Dendritic cell treated with granulocyte-macrophage colony-stimulating factor and Interleukin-4, amounts not matched to agents 40 ng/mL and 50 ng/mL, for 4 days (primary cell): ENCODE measurements at regions not wholly inside any gene's neighbourhood (a gene's known extent, or its start where the extent isn't known, plus 50 kb on each side); places are given as distances from the start of the nearest gene placed in this dataset.
"Not testable (repeated sequence)": the region's sequence is repeated elsewhere in the genome, so short reads cannot be mapped to it uniquely, and the experiment has no call there.

Experiments
- H3K27ac Mint-ChIP-seq: one replicate; pipeline ENCODE4 v1.8.0; 2022; ENCODE audit warnings: mild to moderate bottlenecking, mixed read lengths
- H3K27me3 Mint-ChIP-seq: one replicate; pipeline ENCODE4 v1.8.0; 2022; ENCODE audit warnings: mild to moderate bottlenecking, mixed read lengths
- H3K36me3 Mint-ChIP-seq: one replicate; pipeline ENCODE4 v1.8.0; 2022; ENCODE audit warnings: low read depth, mixed read lengths
- H3K4me1 Mint-ChIP-seq: one replicate; pipeline ENCODE4 v1.8.0; 2022; ENCODE audit warnings: low read depth, mixed read lengths
- H3K4me3 Mint-ChIP-seq: one replicate; pipeline ENCODE4 v1.8.0; 2022; ENCODE audit warnings: mild to moderate bottlenecking, moderate library complexity, mixed read lengths
- H3K9me3 Mint-ChIP-seq: one replicate; pipeline ENCODE4 v1.8.0; 2022; ENCODE audit warnings: mixed read lengths
- intact Hi-C: fragments of 100-400 bp; cut with micrococcal nuclease; formaldehyde crosslinking; loops from one replicate; pipeline ENCODE4 v1.15.0; 2022

DNA sequence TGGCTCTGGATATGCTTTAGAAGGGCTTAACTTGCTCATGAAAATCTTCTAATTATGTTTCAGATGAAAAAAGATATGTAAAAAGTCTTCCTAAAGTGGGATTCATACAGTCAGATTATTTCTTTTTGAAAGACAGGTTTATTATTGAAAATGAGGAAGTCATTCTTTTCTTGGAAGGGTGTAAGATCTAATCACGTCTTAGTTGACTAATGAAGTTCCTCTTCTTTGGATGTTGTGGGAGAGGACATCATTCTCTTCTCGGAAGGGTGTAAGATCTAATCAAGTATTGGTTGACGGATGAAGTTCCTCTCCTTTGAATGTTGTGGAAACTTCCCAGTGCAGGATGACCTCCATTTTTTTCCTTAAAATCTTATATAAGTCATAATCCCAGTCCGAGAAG is 74.9 kb downstream of the ALG10 start:
- Mint-ChIP-seq H3K4me1 (no peaks in the 10 kb centered on the region), H3K9me3 (peaks cover 8% of the 10 kb centered on the region), H3K27me3 (peaks cover 3% of the 10 kb centered on the region), H3K4me3 (no peak overlapping the region), H3K27ac (no peak overlapping the region), H3K36me3 (no peaks in the 10 kb centered on the region)
- intact Hi-C loops, result no loop called here

DNA sequence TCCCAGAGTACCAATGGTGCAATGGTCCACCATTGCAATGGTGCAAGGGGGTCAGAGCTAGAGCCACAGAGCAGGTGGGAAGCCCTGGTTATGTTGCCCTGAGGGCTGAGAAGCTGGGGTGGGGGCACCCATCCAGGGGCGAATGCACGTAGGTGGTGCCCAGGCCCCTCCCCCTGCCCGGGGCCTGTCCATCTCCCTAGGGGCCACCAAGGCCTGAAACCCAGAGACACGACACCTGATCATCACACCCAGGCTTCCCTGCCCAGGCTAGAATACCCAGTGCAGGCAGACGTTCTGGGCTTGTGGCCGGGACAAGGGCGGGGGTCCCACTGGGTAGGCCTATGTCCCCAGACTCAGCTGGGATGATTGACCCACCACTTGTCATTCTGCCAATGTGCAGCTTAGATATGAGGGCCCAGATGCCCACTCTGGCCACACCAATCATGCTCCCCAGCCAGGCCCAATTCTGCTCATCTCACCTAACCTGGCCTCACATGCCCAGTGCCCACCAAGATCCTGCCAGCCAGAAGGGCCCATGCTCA is 83.2 kb downstream of the ALG10 start:
- intact Hi-C loops, result no loop called here
- H3K4me1 Mint-ChIP-seq, result no peaks in the 10 kb centered on the region
- no peak overlapping the region for H3K27ac Mint-ChIP-seq
- H3K4me3 Mint-ChIP-seq, result no peak overlapping the region
- H3K27me3 Mint-ChIP-seq, result peaks cover 47% of the 10 kb centered on the region
- no peaks in the 10 kb centered on the region for H3K36me3 Mint-ChIP-seq
- no peaks in the 10 kb centered on the region for H3K9me3 Mint-ChIP-seq

DNA sequence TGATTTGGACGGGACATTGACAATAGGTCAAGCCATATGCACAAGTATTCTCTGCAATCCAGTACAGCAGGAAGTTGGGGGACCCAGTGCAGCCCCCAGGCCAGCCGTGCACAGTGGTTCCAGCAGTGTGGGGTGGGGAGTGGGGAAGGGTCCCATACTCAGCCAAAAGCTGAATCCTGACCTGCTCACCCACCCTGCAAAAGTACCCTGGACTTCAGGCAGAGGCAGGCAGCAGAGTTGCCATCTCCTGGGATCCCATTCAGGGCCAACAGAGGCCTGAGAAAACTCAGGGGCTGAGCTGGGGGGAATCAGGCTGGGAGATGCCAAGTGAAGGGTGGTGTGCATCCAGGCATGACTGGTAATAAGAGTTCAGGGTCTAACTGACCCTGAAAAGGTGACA is 83.9 kb downstream of the ALG10 start:
- Mint-ChIP-seq H3K4me3 (no peak overlapping the region), H3K9me3 (no peaks in the 10 kb centered on the region), H3K27ac (no peak overlapping the region), H3K27me3 (peaks cover 49% of the 10 kb centered on the region), H3K36me3 (no peaks in the 10 kb centered on the region), H3K4me1 (no peaks in the 10 kb centered on the region)
- intact Hi-C loops, result no loop called here

DNA sequence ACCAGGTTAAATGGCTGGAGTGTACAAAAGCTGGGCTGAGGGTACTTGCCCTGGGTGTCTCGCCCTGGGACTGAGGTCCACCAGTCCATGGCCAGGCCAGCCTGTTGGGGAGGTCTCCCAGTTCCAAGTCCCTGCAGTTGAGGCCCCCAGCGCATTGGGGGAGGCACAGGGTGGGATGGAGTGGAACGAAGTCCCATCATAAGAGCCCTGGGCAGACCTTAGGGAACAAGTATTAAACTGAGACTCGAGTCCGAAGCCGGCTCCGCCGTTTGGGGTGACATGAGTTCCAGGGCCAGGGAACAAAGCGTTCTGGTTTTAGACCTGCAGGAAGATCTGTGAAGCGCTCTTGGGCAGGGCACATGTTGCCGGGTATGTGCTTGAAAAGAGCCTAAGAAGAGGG is 84.7 kb downstream of the ALG10 start:
- intact Hi-C loops, result no loop called here
- Mint-ChIP-seq H3K4me3 (no peak overlapping the region), H3K9me3 (no peaks in the 10 kb centered on the region), H3K4me1 (no peaks in the 10 kb centered on the region), H3K36me3 (no peaks in the 10 kb centered on the region), H3K27me3 (peaks cover 50% of the 10 kb centered on the region), H3K27ac (no peak overlapping the region)

DNA sequence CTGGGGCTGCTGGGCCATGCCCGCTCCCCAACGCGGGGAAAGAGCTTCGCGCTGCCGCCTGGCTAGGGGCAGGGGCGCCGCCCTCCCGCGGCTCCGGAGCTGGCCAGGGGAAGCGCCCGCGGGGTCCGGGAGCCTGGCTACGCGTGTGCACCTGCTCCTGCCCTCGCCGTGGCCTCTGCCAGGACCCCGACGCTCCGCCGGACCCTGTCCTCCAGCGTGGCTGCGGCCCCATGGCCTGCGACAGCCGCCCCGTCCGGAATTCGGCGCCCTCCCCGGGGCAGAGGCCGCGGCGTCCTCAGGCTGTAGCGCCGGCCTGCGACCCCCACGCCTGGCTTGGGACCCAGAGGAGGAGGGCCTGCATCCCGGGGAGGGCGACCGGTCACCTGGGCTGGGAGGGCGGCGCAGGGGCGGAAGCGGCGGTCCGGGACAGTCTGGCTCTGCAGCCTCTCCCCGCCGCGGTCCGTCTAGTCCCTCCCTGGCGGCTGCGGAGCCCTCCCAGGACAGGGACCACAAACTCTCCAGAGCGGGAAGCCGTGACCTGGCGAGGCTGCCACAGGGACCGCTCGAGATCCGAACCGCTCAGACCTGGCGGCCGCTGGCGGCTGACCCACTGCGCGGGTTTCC is 85.6 kb downstream of the ALG10 start:
- Mint-ChIP-seq H3K27ac (no peak overlapping the region), H3K4me3 (no peak overlapping the region), H3K36me3 (no peaks in the 10 kb centered on the region), H3K4me1 (no peaks in the 10 kb centered on the region), H3K9me3 (no peaks in the 10 kb centered on the region), H3K27me3 (peaks cover 46% of the 10 kb centered on the region)
- intact Hi-C loops, result no loop called here

DNA sequence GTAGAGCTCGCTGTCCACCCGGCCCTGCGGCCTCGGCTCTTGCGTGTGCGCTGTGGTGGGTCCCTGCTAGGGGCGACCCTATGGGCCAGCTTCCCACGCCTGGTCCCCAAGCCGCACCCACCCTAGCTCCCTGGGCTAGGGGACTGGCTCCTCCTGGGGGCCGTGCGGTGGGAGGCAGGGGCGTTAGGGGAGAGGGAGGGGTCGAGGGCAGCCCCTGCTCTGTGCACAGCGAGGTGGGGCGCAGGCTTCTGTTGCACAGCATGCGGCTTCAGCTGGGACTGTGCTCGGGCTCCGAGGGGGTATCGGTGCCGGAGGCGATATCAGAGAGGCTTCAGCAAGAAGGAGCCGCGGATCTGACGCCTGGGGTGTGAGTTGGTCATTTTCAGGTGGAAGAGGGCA is 86.1 kb downstream of the ALG10 start:
- Mint-ChIP-seq H3K4me1 (no peaks in the 10 kb centered on the region), H3K4me3 (no peak overlapping the region), H3K27me3 (peaks cover 46% of the 10 kb centered on the region), H3K9me3 (no peaks in the 10 kb centered on the region), H3K36me3 (no peaks in the 10 kb centered on the region), H3K27ac (no peak overlapping the region)
- intact Hi-C loops, result no loop called here

DNA sequence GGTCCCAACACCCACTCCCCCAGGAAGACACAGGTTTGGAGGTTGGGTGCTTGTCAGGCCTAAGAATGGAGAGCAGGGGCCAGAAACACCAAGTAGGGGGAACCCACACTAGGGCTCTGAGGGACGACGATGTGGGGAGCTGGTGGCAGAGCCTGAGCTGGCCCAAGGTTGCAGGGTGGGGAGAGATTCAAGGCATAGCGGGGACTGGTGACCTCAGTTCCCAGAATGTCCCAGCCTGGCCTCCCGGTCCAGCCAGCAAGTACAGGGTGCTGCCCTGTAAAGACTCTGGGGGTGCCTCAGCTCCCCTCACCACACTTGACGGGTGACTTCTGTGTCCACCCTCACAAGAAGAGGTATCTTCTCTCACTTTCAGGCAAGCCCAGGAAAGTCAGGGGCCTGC is 86.7 kb downstream of the ALG10 start:
- Mint-ChIP-seq H3K4me1 (no peaks in the 10 kb centered on the region), H3K27me3 (peaks cover 46% of the 10 kb centered on the region), H3K36me3 (no peaks in the 10 kb centered on the region), H3K4me3 (no peak overlapping the region), H3K27ac (no peak overlapping the region), H3K9me3 (no peaks in the 10 kb centered on the region)
- intact Hi-C loops, result no loop called here

DNA sequence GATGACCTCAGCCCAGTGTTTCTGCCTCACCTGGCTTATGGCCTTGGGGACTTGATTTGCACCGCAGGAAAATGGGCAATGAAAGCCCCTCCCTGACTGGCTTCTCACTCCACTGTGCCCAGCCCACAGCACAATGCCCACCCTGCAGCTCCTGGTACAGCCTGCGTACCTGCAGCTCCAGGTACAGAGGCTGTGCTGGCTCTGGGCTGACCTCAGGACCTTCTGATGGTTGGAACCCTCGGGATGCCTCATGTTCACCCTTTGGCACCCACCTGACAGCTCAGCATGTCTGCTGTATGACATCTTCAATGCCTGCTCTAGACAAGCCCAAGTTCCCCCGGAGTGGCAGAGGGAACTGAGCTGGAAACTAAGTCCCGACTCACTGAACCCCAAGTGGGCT is 87.1 kb downstream of the ALG10 start:
- Mint-ChIP-seq H3K27me3 (peaks cover 46% of the 10 kb centered on the region), H3K4me3 (no peak overlapping the region), H3K27ac (no peak overlapping the region), H3K9me3 (no peaks in the 10 kb centered on the region), H3K36me3 (no peaks in the 10 kb centered on the region), H3K4me1 (no peaks in the 10 kb centered on the region)
- intact Hi-C loops, result no loop called here

DNA sequence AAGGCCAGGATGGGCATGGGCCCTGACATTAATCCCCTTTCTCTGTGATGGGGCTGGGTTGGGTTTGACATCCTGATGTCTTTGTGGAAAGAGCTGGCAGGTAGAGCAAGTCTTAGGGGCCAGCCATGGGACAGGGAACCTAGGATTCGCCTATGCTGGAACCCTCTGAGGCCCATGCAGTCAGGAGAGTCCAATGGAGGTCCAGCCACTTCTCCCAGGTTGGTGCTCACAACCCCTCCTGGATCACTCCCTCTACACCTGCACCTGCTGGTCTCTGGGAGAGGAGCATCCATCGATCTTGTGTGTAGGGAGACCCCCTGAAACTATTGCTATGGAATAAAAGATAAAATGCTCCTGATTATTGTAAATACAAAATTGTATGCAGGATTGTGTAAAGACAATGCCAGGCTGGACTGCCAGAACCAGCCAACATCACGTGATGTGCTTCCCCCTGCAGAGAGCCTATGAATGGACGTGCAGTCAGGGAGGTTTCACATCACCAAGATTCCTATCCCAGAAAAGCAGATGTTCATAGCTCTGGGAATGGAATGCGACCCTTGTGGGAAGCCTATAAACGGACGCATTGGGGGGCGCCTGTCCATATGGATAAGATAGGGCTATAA is 87.7 kb downstream of the ALG10 start:
- intact Hi-C loops, H3K4me3 Mint-ChIP-seq, H3K27ac Mint-ChIP-seq, H3K4me1 Mint-ChIP-seq, H3K36me3 Mint-ChIP-seq, H3K9me3 Mint-ChIP-seq: not testable (repeated sequence)
- peaks cover 46% of the 10 kb centered on the region for H3K27me3 Mint-ChIP-seq

DNA sequence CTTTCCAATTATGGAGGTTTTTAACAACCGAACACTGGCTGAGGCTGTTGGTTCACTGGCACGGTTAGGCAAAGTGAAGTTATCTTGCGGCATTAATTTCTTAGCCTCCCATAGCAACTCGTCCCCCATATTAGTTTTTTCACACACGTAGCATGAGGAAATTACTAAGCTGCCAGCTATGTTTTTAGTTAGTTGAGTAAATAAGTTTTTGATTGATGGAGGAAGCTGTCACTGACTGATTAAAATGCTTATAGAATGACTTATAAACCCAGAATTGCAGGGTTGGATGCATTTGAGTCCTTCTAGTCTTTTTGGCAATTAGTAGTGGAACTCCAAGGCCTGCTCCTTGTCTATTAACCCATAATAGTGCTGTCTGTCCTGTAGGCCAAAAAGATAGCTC is 97.1 kb downstream of the ALG10 start:
- Mint-ChIP-seq H3K27me3 (peaks cover 2% of the 10 kb centered on the region), H3K4me1 (no peaks in the 10 kb centered on the region), H3K36me3 (no peaks in the 10 kb centered on the region), H3K9me3 (no peaks in the 10 kb centered on the region), H3K27ac (no peak overlapping the region), H3K4me3 (no peak overlapping the region)
- intact Hi-C loops, result no loop called here

DNA sequence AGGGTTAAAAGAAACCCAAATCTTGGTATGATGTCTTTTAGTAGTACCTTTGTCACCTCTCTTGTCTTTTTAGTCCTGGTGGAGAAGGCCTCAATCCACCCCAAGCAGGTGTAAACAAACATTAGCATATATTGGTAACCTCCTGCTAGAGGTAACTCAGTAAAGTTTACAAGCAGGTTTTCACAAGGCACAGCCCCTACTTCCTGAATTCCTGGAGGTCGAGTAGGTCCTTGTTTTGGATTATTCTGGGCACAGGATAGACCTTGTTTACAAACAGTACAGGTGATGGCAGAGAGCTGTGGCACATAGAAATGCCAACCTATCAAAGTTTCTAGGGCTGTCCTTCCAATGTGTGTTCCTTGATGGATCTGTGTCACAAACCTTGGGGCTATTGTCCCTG is 99.1 kb downstream of the ALG10 start:
- H3K4me1 Mint-ChIP-seq, result peaks cover 4% of the 10 kb centered on the region
- no peaks in the 10 kb centered on the region for H3K9me3 Mint-ChIP-seq
- no peaks in the 10 kb centered on the region for H3K36me3 Mint-ChIP-seq
- peaks cover 2% of the 10 kb centered on the region for H3K27me3 Mint-ChIP-seq
- H3K27ac Mint-ChIP-seq, result no peak overlapping the region
- intact Hi-C loops, result no loop called here
- H3K4me3 Mint-ChIP-seq, result no peak overlapping the region

DNA sequence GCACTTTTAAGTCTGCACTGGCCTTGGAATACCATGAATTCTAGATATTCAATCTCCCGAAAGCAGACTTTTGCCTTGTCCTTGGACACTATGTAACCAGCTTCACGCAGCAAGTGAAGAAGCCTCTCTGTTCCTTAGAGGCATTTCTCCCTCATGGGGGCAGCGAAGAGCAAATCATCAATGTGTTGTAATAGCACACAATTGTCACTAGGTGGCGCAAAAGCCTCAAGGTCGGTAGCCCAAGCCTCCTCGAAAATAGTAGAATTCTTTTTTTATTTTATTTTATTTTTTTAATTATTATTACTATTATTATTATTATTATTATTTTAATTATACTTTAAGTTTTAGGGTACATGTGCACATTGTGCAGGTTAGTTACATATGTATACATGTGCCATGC is 100.8 kb downstream of the ALG10 start:
- H3K4me3 Mint-ChIP-seq, H3K27ac Mint-ChIP-seq, H3K9me3 Mint-ChIP-seq, H3K36me3 Mint-ChIP-seq, H3K27me3 Mint-ChIP-seq: not testable (repeated sequence)
- H3K4me1 Mint-ChIP-seq, result peaks cover 10% of the 10 kb centered on the region
- intact Hi-C loops, result loop anchor here (1.0 kb wide), 1 partner anchor 95 kb away; no protein-coding TSS in a partner anchor

DNA sequence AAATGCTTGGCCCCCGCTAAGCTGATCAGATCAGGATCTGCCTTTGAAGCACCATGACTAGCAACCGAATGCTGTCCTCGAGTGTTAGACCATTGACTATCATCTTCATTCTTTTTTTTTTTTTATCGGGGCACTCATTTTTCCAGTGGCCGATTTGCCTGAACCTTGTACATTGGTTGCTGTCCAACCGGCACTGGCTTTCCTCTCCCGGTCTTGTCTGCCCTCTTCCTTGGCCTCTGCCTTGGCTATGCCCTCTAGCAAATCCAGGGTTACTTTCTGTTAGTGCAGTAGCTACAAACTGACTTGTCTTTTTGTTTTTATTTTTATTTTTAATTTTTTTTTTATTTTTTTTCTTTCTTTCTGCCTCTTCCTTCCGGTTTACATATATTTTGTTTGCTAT is 102.3 kb downstream of the ALG10 start:
- Mint-ChIP-seq H3K4me3 (no peak overlapping the region), H3K36me3 (no peaks in the 10 kb centered on the region), H3K4me1 (peaks cover 14% of the 10 kb centered on the region), H3K9me3 (no peaks in the 10 kb centered on the region), H3K27me3 (no peaks in the 10 kb centered on the region), H3K27ac (no peak overlapping the region)
- intact Hi-C loops, result no loop called here

DNA sequence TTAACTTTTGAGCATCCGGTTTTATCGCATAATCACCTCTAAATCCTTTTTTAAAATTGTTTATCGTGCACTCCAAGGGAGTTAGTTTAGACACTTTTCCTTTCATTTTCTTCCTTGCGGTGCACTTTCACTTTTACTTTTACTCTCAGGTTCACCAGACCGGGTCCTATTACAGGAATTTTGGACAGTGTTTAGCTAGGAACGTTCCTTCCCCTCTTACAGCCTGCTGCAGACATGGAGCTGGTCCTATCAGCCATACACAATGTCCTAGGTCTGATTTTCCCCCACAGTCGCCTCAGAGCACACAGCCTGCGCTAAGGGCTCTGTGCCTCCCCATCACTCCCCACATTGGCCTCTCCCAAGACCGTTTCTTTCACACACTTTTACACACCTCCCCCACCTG is 103.9 kb downstream of the ALG10 start:
- no peaks in the 10 kb centered on the region for H3K27me3 Mint-ChIP-seq
- intact Hi-C loops, result no loop called here
- H3K4me3 Mint-ChIP-seq, result peak overlapping the region; percentile 7
- no peaks in the 10 kb centered on the region for H3K36me3 Mint-ChIP-seq
- H3K9me3 Mint-ChIP-seq, result no peaks in the 10 kb centered on the region
- no peak overlapping the region for H3K27ac Mint-ChIP-seq
- peaks cover 14% of the 10 kb centered on the region for H3K4me1 Mint-ChIP-seq

DNA sequence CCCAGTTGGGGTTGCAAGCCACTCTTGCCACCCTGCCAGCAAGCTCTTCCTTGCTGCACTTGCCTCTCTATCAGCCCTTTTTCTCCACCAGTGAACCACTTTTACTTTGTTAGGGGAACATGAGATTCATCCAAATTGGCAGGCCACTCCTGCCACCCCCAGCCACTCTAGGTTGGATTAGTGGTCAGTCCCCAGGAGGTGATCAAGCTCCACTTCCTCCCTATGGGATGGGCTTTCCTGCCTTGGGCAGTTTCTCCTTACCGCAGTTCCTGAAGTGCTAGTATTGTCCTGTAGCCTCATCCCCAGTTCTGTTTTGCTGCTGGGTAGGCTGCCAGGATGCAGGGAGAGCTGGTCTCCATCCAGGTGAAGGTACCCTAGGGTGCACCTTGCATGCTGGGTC is 104.5 kb downstream of the ALG10 start:
- no peaks in the 10 kb centered on the region for H3K36me3 Mint-ChIP-seq
- H3K9me3 Mint-ChIP-seq, result no peaks in the 10 kb centered on the region
- H3K27me3 Mint-ChIP-seq, result no peaks in the 10 kb centered on the region
- H3K4me3 Mint-ChIP-seq, result no peak overlapping the region
- no peak overlapping the region for H3K27ac Mint-ChIP-seq
- H3K4me1 Mint-ChIP-seq, result peaks cover 14% of the 10 kb centered on the region
- intact Hi-C loops, result no loop called here
